Neural progenitor cell (in vitro differentiated cells): ENCODE measurements at regions not wholly inside any gene's neighbourhood (a gene's known extent, or its start where the extent isn't known, plus 50 kb on each side); places are given as distances from the start of the nearest gene placed in this dataset.

Source experiments
- DNase-seq: peaks from one replicate; pipeline ENCODE4 v3.0.0-alpha.2; 2016; ENCODE audit warnings: low spot score
- H2AFZ ChIP-seq: fragments of 200-600 bp; sonication (generic); replicated peaks from 2 replicates; pipeline ENCODE4 v1.6.1; 2016; ENCODE audit warnings: antibody characterized with exemption
- H3F3A ChIP-seq: fragments of 200-600 bp; sonication (generic); 2 replicates; pipeline ENCODE4 v1.6.1; 2016; ENCODE audit warnings: antibody characterized with exemption, low read depth
- H3K27ac ChIP-seq: fragments of 200-600 bp; sonication (generic); 2 replicates; pipeline ENCODE4 v1.5.1; 2016; ENCODE audit warnings: mild to moderate bottlenecking
- H3K27me3 ChIP-seq: fragments of 200-600 bp; sonication (generic); 2 replicates; pipeline ENCODE4 v1.6.1; 2016; ENCODE audit warnings: mild to moderate bottlenecking, moderate library complexity
- H3K36me3 ChIP-seq: fragments of 200-600 bp; sonication (generic); 2 replicates; pipeline ENCODE4 v1.5.1; 2016
- H3K4me1 ChIP-seq: fragments of 200-600 bp; sonication (generic); 2 replicates; pipeline ENCODE4 v1.6.1; 2016; ENCODE audit warnings: mixed run types
- H3K4me2 ChIP-seq: fragments of 200-600 bp; sonication (generic); 2 replicates; pipeline ENCODE4 v1.6.1; 2016
- H3K4me3 ChIP-seq: fragments of 200-600 bp; sonication (generic); 2 replicates; pipeline ENCODE4 v1.5.1; 2016
- H3K79me2 ChIP-seq: fragments of 200-600 bp; sonication (generic); 2 replicates; pipeline ENCODE4 v1.6.1; 2016; ENCODE audit warnings: low read depth
- H3K9ac ChIP-seq: fragments of 200-600 bp; sonication (generic); 2 replicates; pipeline ENCODE4 v1.6.1; 2016
- H3K9me3 ChIP-seq: fragments of 200-600 bp; sonication (generic); 2 replicates; pipeline ENCODE4 v1.5.1; 2016; ENCODE audit warnings: low read depth
- H4K20me1 ChIP-seq: fragments of 200-600 bp; sonication (generic); 2 replicates; pipeline ENCODE4 v1.6.1; 2016; ENCODE audit warnings: low read depth
- H3K27ac Mint-ChIP-seq: 3 replicates; pipeline ENCODE4 v1.8.0; 2021; ENCODE audit warnings: mixed read lengths
- H3K27me3 Mint-ChIP-seq: 2 replicates; pipeline ENCODE4 v1.8.0; 2022; ENCODE audit warnings: low read depth, mild to moderate bottlenecking, inconsistent platforms, moderate library complexity, mixed read lengths; ENCODE audit not compliant: insufficient read depth
- H3K36me3 Mint-ChIP-seq: 3 replicates; pipeline ENCODE4 v1.8.0; 2021; ENCODE audit warnings: mixed read lengths
- H3K4me1 Mint-ChIP-seq: 3 replicates; pipeline ENCODE4 v1.8.0; 2021; ENCODE audit warnings: mixed read lengths
- H3K4me3 Mint-ChIP-seq: 3 replicates; pipeline ENCODE4 v1.8.0; 2021; ENCODE audit warnings: mild to moderate bottlenecking, moderate library complexity, mixed read lengths
- H3K9me3 Mint-ChIP-seq: 3 replicates; pipeline ENCODE4 v1.8.0; 2020; ENCODE audit warnings: mixed read lengths
- CTCF ChIP-seq: fragments of 200-600 bp; sonication (generic); IDR thresholded peaks from 2 replicates; pipeline ENCODE4 v1.5.1; 2017; ENCODE audit warnings: antibody characterized with exemption, mild to moderate bottlenecking
- EZH2 ChIP-seq: fragments of 200-600 bp; sonication (generic); IDR thresholded peaks from 2 replicates; pipeline ENCODE4 v1.6.1; 2017; ENCODE audit warnings: antibody characterized with exemption, mild to moderate bottlenecking, moderate library complexity
- EZH2phosphoT487 ChIP-seq: fragments of 200-600 bp; sonication (generic); IDR thresholded peaks from 2 replicates; pipeline ENCODE4 v1.6.1; 2017; ENCODE audit warnings: antibody characterized with exemption

GRCh38 chr12:91256411-91256810 lies 73.8 kb upstream of the DCN start:
- Mint-ChIP-seq H3K36me3 (no peaks in the 10 kb centered on the region), H3K27me3 (no peaks in the 10 kb centered on the region), H3K4me1 (no peaks in the 10 kb centered on the region), H3K4me3 (no peak overlapping the region), H3K9me3 (no peaks in the 10 kb centered on the region), H3K27ac (no peak overlapping the region)
- Histone ChIP-seq H3K4me3 (no peak overlapping the region), H3K4me1 (no peaks in the 10 kb centered on the region), H3K36me3 (no peaks in the 10 kb centered on the region), H3K9ac (no peak overlapping the region), H3F3A (no peaks in the 10 kb centered on the region), H3K27ac (no peak overlapping the region), H4K20me1 (no peaks in the 10 kb centered on the region), H2AFZ (no peak overlapping the region), H3K27me3 (no peaks in the 10 kb centered on the region), H3K79me2 (no peaks in the 10 kb centered on the region), H3K9me3 (no peaks in the 10 kb centered on the region), H3K4me2 (no peak overlapping the region)
- no peak for DNase-seq
- TF ChIP-seq EZH2 (no peak), CTCF (no peak), EZH2phosphoT487 (no peak)

GRCh38 chr12:91252341-91252740 lies 69.7 kb upstream of the DCN start:
- H3K4me3 ChIP-seq, result no peak overlapping the region
- H3K4me2 ChIP-seq, result no peak overlapping the region
- no peak overlapping the region for H3K9ac ChIP-seq
- no peaks in the 10 kb centered on the region for H3K9me3 Mint-ChIP-seq
- no peaks in the 10 kb centered on the region for H3K36me3 ChIP-seq
- H4K20me1 ChIP-seq, result no peaks in the 10 kb centered on the region
- H3K4me3 Mint-ChIP-seq, result no peak overlapping the region
- H3K27me3 ChIP-seq, result no peaks in the 10 kb centered on the region
- DNase-seq, result no peak
- H3K36me3 Mint-ChIP-seq, result no peaks in the 10 kb centered on the region
- H3K27me3 Mint-ChIP-seq, result no peaks in the 10 kb centered on the region
- no peaks in the 10 kb centered on the region for H3K4me1 ChIP-seq
- no peak overlapping the region for H3K27ac ChIP-seq
- no peaks in the 10 kb centered on the region for H3K9me3 ChIP-seq
- no peaks in the 10 kb centered on the region for H3K79me2 ChIP-seq
- H3K27ac Mint-ChIP-seq, result no peak overlapping the region
- TF ChIP-seq EZH2phosphoT487 (no peak), CTCF (no peak), EZH2 (no peak)
- no peaks in the 10 kb centered on the region for H3K4me1 Mint-ChIP-seq
- no peaks in the 10 kb centered on the region for H3F3A ChIP-seq
- no peak overlapping the region for H2AFZ ChIP-seq

GRCh38 chr12:91250273-91250665 lies 67.7 kb upstream of the DCN start:
- H3K4me1 Mint-ChIP-seq, result no peaks in the 10 kb centered on the region
- no peak for DNase-seq
- H4K20me1 ChIP-seq, result no peaks in the 10 kb centered on the region
- H3F3A ChIP-seq, result no peaks in the 10 kb centered on the region
- H2AFZ ChIP-seq, result peak overlapping the region; percentile 13
- H3K27ac ChIP-seq, result no peak overlapping the region
- no peak for TF ChIP-seq CTCF
- no peak for TF ChIP-seq EZH2
- TF ChIP-seq EZH2phosphoT487, result no peak
- H3K4me2 ChIP-seq, result no peak overlapping the region
- no peaks in the 10 kb centered on the region for H3K79me2 ChIP-seq
- no peaks in the 10 kb centered on the region for H3K36me3 Mint-ChIP-seq
- no peak overlapping the region for H3K4me3 Mint-ChIP-seq
- no peaks in the 10 kb centered on the region for H3K27me3 Mint-ChIP-seq
- no peaks in the 10 kb centered on the region for H3K9me3 ChIP-seq
- no peak overlapping the region for H3K4me3 ChIP-seq
- no peaks in the 10 kb centered on the region for H3K36me3 ChIP-seq
- no peaks in the 10 kb centered on the region for H3K4me1 ChIP-seq
- H3K27ac Mint-ChIP-seq, result no peak overlapping the region
- H3K9me3 Mint-ChIP-seq, result no peaks in the 10 kb centered on the region
- no peak overlapping the region for H3K9ac ChIP-seq
- H3K27me3 ChIP-seq, result no peaks in the 10 kb centered on the region
